NCI-H146 treated with DMSO at 0.1 percent for 48 hours (cell line): ENCODE measurements at regions not wholly inside any gene's neighbourhood (a gene's known extent, or its start where the extent isn't known, plus 50 kb on each side); places are given as distances from the start of the nearest gene placed in this dataset.
"Not testable (repeated sequence)": the region's sequence is repeated elsewhere in the genome, so short reads cannot be mapped to it uniquely, and the experiment has no call there.

ENCODE experiments used
- DNase-seq: peaks from one replicate; lab custom pipeline; 2025; ENCODE audit not compliant: unreplicated experiment; lab: John Stamatoyannopoulos, UW

DNA sequence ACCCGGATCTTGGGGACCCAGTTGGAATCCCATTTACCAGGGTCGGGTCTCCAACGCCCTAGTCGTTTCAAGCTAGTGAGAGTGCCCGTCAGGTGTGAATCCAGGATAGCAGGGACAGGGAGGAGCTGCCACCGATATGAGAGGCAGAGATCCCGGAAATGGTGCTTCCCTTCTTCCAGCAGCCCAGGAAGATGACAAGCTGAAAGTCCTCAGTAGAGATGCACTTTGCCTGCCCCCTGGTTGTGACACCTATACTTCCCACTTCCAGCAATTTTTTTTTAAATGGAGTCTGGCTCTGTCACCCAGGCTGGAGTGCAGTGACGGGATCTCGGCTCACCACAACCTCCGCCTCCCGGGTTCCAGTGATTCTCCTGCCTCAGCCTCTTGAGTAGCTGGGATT is 503.0 kb downstream of the NTRK3 start:
- no peak for DNase-seq

DNA sequence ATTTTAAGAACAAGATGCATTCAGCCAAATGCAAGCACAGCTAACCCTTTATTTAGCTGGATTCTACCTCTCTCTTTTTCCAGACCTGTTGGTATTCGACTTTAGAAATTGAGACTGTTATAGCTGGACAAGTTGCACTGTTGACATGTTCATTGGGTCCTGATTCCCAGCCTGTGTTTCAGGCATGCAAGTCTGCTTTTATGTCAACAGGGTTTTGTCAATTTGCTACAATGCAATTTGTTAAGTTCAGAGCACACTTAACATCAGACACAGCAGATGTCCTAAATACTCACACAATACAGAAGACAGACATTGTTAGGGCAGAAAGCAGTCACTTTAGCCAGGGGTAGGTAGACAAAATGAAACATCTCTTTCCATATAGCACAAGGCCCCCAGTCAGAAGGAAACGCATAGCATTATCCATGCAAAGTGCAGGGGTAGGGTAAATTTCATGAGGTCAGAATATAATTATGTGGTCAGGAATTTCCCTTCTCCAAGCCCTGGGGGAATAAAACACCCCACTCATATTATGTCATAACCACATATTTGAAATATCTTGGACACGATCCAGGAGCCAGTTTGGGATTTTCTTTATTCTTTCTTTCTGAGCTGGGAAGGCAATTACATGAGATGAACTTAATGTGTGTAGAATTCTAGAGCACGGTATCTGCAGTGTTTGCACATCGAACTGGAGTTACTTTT is 504.1 kb downstream of the NTRK3 start:
- DNase-seq, result no peak

DNA sequence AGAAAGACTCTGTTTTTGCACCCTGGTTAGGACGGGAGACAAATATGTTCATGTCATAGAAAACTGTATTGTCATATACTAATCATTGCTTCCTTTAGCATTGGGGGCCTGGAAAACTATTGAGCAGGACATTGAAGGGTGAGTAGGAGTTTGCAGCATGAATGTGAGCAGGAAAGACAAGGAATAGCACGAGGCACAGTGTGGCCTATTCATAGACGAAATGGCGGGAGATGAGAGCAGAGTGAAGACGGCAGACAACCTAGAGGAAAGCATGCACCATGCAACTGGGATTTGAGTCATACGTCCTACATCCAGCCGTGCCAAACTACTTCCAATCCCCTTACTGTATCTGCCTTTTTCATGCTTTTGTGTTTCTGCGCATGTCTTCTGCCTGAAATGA is 508.1 kb downstream of the NTRK3 start:
- no peak for DNase-seq

DNA sequence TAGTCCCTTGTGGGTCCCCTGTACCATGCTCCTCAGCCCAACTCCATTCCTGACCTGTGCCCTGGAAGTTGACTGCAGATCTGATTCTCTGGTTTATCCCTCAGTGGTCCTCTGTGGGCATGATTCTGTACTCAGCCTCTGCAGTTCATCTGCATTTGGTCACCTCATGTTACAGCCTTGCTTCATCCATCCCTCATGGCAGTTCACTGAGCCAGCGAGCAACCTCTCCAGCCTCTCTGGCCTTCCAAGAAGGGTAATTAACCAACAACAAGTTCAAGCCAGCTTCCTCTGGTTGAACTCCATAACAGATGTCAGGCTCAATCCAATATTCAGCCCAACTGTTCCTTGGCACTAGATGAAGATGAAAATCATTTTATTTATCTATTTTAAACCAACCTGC is 509.5 kb downstream of the NTRK3 start:
- no peak for DNase-seq

DNA sequence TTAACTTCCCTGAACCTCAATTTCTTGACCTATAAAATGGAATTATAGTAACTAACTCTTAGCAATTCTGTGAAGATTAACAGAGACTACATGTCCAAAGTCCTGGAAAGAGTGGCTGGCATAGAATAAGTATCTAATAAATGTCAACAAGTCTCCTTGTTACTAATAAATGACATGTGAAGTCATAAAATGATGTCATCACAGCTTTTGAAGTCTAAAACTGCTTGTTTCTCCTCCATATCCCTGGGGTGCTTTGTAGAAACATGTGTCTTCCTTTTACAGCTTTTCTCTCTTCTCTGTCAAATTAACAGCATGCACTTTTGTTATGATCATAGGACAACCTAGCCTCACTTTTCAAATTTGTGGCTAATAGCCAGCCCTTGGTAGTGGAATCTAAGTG is 510.2 kb downstream of the NTRK3 start:
- no peak for DNase-seq

DNA sequence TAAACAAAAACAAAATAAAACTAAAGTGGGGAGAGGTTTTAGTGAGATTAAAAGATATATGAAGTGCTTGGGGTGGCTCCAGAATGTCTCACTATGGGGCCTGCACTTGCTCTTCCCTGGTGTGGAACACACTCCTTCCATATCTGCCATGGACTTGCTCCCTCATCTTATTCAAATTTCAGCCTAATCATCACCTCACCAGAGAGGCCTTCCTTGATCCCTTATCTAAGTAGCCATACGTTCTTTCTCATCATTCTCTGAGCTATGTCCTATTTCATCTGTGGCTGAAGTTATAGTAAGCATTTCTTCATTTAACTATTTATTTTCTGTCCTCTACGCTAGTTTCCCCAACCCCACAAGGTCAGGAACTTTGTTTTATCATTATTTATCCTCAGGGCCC is 511.7 kb downstream of the NTRK3 start:
- DNase-seq, result no peak

DNA sequence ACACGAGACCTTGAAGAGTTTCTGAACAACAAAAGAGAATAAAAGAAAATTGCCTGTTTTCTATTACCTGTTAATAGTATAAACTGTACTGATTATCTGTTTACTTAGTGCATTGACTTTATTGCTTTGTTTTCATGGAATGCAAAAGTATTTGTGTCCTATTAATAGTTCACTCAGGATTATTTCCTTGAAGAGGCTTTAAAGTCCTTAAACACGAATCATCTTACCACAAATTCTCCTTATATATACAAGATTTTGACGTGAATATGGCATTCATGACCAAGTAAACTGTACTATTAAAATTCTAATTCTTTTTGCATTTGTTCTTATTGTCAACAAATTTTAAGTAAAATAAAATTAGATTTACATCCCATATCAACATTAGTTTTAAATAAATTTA is 513.0 kb downstream of the NTRK3 start:
- DNase-seq, result no peak

DNA sequence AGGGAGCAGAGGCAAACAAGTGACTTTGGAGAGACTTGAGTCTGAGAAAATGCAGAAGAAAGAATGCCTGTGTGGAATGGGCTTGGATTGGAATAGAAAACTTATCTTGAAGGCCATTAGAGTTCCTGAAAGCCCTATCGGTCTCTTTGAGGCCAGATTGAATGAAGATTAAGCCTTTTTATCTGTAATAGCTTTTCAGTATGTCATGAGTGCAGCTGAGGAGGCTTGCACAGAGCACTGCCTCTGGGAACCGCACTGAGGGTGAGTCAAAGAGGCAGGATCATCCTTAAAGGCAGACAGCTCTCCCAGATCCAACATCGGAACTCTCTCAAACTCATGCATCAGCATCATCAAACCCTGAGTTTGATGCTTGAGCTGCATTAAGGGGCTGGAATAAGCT is 515.2 kb downstream of the NTRK3 start:
- DNase-seq, result no peak

DNA sequence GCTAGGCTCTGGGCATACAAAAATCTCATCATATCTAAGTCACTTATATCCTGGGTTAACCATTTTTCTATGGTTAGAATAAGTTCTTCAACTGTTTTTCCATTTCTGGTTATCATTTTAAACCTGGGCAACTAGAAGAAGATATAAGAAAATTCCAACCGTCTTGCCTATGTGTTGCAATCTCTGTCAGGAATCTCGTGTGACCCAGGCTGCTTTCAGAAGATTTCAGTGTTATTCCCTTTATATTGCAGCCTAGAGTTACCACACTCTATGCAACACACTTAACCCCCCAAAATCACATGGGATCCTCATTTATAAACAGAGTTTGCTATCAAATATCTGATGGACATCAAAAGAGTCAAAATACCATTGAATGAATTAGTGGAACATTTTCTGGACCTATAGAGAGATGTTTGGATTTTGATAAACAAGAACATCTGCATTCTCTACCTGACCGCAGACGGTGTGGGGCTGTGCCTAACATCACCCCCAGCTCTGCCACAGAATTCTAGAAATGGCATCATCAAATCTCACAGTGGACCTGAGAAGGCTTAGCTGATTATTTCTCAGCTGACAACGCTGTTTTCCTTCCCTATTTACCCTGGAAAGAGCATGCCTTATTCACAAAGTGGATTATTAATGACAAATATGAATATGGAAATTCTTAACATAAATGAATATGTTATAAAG is 515.7 kb downstream of the NTRK3 start:
- no peak for DNase-seq

DNA sequence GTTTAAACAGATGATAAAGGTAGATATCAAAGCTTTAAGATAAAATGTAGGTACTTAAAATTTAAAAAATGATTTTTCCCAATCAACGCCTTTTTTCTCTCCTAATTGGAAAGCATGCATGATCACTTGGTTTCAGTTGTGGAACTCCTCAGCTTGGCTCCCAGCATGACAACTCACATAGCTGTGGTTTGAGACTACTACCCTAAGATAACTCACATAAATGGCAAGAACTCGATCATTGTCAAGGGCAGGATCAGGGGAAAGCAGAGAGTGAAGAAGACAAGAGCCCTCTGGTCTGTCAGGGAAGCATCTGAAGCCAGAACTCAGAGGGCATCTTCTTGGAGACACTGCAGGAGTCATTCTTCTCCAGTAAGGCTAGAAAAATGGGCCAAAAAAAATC is 516.7 kb downstream of the NTRK3 start:
- no peak for DNase-seq

DNA sequence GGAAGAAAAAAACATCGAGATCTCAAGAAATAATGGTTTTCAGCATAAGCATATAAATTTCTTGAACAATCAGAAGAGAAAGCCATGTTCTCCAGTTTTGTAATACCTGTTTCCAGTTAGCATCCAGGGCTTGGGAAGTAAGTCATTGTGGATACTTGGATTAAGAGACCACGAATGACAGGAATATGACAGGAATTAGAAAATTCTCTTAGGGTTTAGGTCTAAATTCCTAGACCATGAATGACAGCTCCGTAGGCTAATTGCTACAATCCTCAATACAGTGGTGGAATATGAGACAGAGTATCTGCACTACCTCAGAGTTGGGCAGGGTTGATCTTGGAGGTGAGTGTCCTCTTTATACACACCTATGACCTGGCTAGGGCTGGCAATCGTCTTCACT is 517.5 kb downstream of the NTRK3 start:
- DNase-seq, result no peak

DNA sequence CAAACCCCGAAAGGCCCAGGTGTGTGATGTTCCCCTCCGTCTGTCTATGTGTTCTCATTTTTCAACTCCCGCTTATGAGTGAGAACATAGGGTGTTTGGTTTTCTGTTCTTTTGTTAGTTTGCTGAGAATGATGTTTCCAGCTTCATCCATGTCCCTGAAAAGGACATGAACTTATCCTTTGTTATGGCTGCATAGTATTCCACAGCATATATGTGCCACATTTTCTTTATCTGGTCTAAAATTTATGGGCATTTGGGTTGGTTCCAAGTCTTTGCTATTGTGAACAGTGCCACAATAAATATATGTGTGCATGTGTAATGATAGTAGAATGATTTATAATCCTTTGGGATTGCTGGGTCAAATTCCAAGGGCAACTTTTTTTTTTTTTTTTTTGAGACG is 519.1 kb downstream of the NTRK3 start:
- not testable (repeated sequence) for DNase-seq

DNA sequence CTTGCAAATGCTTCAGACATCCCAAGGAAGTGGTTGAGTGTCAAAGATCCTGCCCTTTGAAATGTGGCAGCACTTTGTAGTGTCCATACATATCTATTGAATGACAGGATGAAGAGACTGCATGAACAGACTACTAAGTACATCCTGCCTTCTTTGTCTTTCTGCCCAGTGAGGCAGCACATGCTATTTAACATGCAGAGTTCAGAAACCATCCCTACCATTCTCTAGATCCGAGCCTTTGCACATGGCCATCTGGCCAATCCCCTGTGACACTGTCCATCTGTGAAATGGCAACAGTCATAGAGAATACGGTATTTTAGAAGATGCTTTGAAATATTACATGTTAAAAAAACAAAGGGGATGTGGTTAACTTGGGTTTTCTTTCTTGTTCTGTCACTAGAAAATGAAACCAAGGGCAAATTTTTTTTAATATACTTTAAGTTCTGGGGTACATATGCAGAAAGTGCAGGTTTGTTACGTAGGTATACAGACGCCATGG is 519.6 kb downstream of the NTRK3 start:
- DNase-seq, result no peak

DNA sequence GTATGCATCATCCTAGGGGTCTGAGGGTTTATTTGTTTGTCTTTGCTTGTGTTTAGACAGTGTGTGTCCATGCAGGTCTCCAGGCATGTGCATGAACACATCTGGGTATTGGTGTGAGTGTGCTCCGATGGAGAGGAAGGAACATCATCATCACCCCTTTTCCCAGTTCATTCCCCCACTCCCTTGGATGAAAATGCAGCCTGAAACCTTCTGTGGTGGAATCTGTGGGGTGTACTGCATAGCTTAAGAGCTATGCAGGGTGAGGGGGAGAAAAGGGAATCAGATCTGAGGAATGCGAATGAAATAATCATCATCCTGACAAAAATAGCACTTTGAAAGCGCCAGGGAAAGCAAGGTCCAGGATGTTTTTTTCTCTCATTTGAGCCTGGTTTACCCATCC is 520.1 kb downstream of the NTRK3 start:
- DNase-seq, result no peak

DNA sequence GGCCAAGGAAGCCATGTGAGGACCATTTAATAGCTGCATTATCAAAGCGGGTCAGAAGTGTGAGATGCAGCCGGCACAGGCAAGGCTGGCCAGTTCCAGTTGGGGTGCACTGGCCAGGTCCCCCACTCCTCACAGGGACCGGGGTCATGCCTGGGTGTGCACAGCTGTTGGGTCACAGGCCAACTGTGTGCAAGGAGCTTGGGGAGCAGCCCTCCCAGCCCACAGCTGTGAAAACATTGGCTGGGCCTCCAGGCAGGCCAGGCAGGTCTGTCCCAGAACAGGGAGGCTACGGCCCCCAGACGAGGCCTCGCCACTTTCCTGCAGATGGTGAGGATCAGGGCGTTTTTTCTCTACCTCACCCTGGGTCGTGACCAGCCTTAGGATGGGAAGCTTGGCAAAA is 521.0 kb downstream of the NTRK3 start:
- DNase-seq, result no peak

DNA sequence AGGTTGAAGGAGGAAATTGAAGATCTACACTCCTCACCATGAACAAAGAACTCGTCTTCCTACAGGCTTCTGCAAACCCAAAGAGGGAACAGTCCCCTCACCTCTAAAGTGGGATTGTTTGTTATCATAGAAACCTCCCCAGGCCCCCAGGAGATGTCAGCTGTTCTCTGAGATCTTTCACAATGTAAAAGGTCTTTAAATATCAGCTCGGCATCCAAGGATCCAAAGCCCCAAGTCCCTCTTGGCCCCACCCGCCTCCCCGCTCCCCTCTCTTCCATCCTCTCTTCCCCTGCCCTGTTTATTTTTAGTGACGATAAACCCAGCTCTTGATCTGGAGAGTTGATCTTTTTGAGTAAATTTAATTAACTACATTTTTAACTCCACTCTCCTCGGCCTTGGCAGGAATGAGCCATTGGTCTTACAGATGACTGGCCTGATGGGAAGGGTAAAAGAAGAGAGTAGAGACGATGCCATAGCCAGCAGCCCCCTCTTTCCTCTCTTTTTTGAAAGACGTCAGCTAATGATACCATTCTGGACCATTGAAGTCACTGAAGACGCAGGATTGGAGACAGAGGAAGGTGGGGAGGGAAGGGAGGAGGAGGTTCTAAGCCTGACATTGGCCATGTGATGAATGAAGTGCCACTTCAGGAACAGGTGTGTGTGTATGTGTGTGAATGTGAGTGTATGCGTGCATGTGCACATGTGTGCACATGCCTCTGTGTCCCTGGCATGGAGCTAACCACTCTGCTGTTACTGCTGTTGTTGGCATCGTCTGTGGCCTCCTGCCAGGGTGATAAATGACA is 521.8 kb downstream of the NTRK3 start:
- no peak for DNase-seq

DNA sequence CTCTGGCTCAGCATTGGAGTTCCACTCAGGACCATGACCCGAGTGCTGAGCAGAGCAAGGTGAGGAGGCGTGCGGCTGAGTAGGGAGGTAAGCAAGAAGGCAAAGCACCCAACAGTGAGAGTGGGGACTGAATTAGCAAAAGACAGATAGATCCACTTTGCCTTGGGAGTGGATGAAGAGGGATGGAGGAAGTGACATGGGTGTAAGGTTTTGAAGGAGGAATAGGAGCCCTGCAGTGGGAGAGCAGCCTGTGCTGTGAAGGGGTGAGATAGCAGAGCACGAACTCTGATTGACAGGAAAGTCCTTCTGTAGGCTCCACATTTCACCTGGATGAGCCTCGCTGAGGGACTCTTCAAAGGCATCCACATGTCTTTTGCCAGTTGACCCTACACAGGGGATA is 522.6 kb downstream of the NTRK3 start:
- DNase-seq, result no peak

DNA sequence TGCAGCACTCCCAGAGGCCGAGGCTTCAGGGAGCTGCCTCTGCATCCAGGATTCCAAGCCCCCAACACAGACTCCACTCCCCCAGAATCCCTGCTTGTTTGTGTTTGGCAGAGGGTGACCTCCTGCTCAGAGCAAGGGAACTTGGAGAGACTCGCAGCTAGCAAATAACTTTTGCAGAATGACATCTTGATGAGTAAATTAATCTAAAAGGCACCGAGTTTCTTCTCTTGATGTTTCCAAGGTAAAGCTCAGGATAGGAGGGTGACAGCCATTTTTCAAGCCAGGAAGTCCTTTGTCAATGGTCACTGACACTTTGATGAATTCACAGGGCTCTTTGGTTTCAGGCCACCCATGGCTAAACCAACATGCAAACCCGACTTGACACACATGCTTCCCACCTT is 523.0 kb downstream of the NTRK3 start:
- DNase-seq, result no peak

DNA sequence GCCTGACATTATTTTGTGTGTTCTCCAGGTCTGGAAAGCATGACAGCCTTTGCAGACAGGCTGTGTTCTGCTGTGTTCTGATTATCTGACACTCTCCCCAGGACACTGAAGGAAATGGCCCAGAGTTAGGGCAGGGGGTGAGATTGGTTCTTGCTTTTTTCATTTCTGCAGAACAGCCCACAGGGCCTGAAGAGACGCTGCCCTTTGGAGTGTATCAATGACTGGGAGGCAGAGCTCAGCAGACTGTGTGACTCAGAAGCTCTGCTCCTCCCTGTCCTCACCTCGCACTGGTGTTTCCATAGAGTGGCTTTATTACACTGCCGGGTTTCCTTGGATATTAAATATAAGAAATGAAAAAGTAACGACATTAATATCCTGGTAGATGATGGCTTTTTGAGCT is 523.6 kb downstream of the NTRK3 start:
- no peak for DNase-seq

DNA sequence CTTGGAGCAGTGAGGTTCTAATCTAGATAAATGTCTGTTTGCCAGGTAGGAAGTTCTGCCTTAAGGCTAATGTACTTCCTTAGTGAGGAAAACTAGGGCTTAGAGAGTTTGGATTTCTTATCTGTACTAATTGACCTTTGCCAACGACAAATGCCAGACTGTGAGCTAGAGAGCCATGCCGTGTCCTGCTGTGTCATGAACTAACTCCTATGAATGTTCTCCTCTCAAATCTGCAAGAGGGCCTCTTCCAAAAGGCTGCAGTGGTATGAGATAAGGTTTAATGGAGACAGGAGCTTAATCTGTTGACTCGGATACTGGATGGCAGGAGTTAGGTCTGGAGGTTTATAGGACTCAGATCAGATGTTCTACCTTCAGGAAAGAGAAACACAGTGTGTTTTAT is 524.9 kb downstream of the NTRK3 start:
- DNase-seq, result no peak

DNA sequence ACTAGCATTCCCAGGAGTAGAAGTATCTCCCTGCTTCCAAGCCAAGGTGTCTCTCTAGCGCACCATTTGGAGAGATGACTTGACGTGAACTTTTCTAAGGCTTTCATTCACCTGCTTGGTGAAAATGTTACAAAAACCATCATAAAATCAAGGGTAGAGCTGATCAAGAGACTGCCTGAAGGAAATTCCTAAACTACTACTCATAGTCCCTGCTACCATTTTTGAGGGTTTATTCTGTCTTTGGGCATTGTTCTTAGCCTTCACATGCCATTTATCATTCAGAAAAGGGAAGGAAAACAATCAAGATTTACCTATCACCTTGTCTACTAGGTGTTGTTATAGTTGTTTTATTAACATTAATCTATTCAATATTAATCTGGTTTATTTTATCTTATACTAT is 525.8 kb downstream of the NTRK3 start:
- DNase-seq, result no peak

DNA sequence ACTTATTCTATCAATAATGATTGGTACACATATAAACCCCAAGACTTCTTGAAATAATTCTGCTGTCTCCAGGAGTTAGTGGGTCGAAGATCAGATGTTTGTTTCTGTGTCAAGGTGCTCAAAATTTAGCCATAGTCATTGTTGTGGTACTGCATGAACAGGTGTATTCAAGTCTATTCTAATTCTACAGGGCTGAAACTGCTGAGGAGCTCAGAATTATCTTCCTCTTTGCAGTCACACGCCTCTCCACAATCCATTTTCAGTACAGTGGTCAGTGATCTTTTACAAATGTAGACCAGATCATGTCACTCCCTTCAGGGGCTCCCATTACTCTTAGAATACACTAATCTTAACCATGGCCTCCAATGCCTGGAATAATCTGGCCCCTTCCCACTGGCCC is 527.5 kb downstream of the NTRK3 start:
- no peak for DNase-seq
